Endodermal cell (in vitro differentiated cells): ENCODE measurements at regions not wholly inside any gene's neighbourhood (a gene's known extent, or its start where the extent isn't known, plus 50 kb on each side); places are given as distances from the start of the nearest gene placed in this dataset.

Source experiments
- DNase-seq: peaks from one replicate; pipeline ENCODE4 v3.0.0-alpha.2; 2017
- H3K27ac ChIP-seq: 2 replicates; pipeline ENCODE4 v1.5.1; 2013; ENCODE audit warnings: mild to moderate bottlenecking, low read depth, low read length, moderate library complexity
- H3K27me3 ChIP-seq: 2 replicates; pipeline ENCODE4 v1.6.1; 2013; ENCODE audit warnings: mild to moderate bottlenecking, low read length, moderate library complexity; ENCODE audit not compliant: insufficient read depth, control insufficient read depth, poor library complexity, severe bottlenecking
- H3K36me3 ChIP-seq: 2 replicates; pipeline ENCODE4 v1.7.0; 2013; ENCODE audit warnings: mild to moderate bottlenecking, low read length, moderate library complexity; ENCODE audit not compliant: control insufficient read depth, insufficient read depth
- H3K4me1 ChIP-seq: one replicate; pipeline ENCODE4 v1.7.0; 2013; ENCODE audit warnings: low read length; ENCODE audit not compliant: control insufficient read depth, insufficient read depth
- H3K4me3 ChIP-seq: 2 replicates; pipeline ENCODE4 v1.5.1; 2013; ENCODE audit warnings: mild to moderate bottlenecking, low read length, moderate library complexity
- H3K9ac ChIP-seq: 2 replicates; pipeline ENCODE4 v1.6.1; 2013; ENCODE audit warnings: mild to moderate bottlenecking, low read length, moderate library complexity; ENCODE audit not compliant: poor library complexity, severe bottlenecking; ENCODE audit errors: extremely low read depth
- H3K9me3 ChIP-seq: 2 replicates; pipeline ENCODE4 v1.6.1; 2013; ENCODE audit warnings: mild to moderate bottlenecking, low read length, moderate library complexity; ENCODE audit not compliant: control insufficient read depth
- H3K27ac Mint-ChIP-seq: 2 replicates; pipeline ENCODE4 v1.8.0; 2020; ENCODE audit warnings: mixed read lengths
- H3K27me3 Mint-ChIP-seq: 2 replicates; pipeline ENCODE4 v1.8.0; 2021; ENCODE audit warnings: mild to moderate bottlenecking, mixed read lengths; ENCODE audit not compliant: insufficient read depth
- H3K36me3 Mint-ChIP-seq: 2 replicates; pipeline ENCODE4 v1.8.0; 2020; ENCODE audit warnings: low read depth, mixed read lengths
- H3K4me1 Mint-ChIP-seq: 2 replicates; pipeline ENCODE4 v1.8.0; 2020; ENCODE audit warnings: mixed read lengths
- H3K4me3 Mint-ChIP-seq: 2 replicates; pipeline ENCODE4 v1.8.0; 2020; ENCODE audit warnings: mild to moderate bottlenecking, moderate library complexity, mixed read lengths
- H3K9me3 Mint-ChIP-seq: 2 replicates; pipeline ENCODE4 v1.8.0; 2020; ENCODE audit warnings: mild to moderate bottlenecking, mixed read lengths
- CTCF ChIP-seq: fragments of 200-600 bp; sonication (generic); conservative IDR thresholded peaks from 2 replicates; pipeline ENCODE4 v1.5.0; 2021; ENCODE audit warnings: antibody characterized with exemption, mild to moderate bottlenecking
- WGBS, 2 experiments: methylation state at CpG; one replicate each; pipeline versions ENCODE4 v1.1.5 to v1.1.7; 2013; ENCODE audit warnings: missing lambda C conversion rate in 2 of 2, mixed read lengths in 1 of 2; ENCODE audit not compliant: insufficient coverage in 1 of 2, insufficient read length in 1 of 2; 5-methylcytosine and 5-hydroxymethylcytosine counted together

DNA sequence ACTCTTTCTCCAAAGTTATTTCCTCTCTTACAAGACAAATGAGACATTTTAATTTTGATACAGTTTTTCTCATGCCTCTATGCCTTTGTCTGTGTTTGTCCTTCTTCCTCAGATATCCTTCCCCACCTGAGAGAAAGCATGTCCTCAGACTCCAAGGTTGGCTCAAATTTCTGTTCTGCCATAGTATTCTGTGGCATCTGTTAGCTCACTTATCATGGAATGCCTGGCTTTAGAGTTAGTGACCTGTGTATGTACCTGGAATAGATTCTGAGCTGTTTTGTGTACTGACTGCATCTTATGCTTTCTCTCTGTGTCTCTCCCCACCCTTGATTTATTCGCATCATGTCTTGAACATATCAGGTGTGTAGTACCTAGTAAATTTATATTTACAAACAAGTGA is 90.0 kb downstream of the CENPW start:
- no peaks in the 10 kb centered on the region for H3K27me3 Mint-ChIP-seq
- no peak for DNase-seq
- TF ChIP-seq CTCF, result no peak
- no peaks in the 10 kb centered on the region for H3K4me1 Mint-ChIP-seq
- no peaks in the 10 kb centered on the region for H3K36me3 ChIP-seq
- H3K9me3 ChIP-seq, result no peaks in the 10 kb centered on the region
- 100% methylated on average over 1 of the region's 1 CpG; no CpG with 5 or more reads in 1 of the 2 experiments for WGBS, 2 experiments
- H3K27ac Mint-ChIP-seq, result no peak overlapping the region
- no peaks in the 10 kb centered on the region for H3K9me3 Mint-ChIP-seq
- no peaks in the 10 kb centered on the region for H3K36me3 Mint-ChIP-seq
- H3K27me3 ChIP-seq, result no peaks in the 10 kb centered on the region
- no peak overlapping the region for H3K4me3 ChIP-seq
- no peak overlapping the region for H3K4me3 Mint-ChIP-seq
- H3K4me1 ChIP-seq, result no peaks in the 10 kb centered on the region
- H3K9ac ChIP-seq, result no peak overlapping the region
- H3K27ac ChIP-seq, result no peak overlapping the region

DNA sequence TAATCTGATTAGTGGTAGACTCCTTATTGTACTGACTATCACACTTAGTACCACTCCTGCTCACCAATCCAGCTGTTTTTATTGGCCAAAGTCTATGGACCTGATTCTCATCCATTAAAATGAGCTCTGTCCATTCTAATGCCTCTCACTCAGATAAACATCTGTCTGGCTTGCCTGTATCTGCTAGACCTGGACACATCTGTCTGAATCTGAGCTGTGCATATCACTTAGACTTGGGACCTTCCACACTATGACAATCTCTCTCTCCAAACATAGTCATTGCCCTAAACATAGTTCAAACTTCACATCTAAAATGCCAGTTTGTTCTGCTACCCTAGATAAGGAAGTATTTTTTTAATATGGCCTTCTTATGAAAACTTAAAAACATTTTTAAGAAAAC is 92.6 kb downstream of the CENPW start:
- no peak overlapping the region for H3K27ac Mint-ChIP-seq
- no peaks in the 10 kb centered on the region for H3K36me3 Mint-ChIP-seq
- Histone ChIP-seq H3K36me3 (no peaks in the 10 kb centered on the region), H3K27ac (no peak overlapping the region), H3K4me1 (no peaks in the 10 kb centered on the region), H3K9ac (no peak overlapping the region), H3K27me3 (no peaks in the 10 kb centered on the region), H3K4me3 (no peak overlapping the region), H3K9me3 (no peaks in the 10 kb centered on the region)
- no peak overlapping the region for H3K4me3 Mint-ChIP-seq
- no peak for DNase-seq
- no peaks in the 10 kb centered on the region for H3K4me1 Mint-ChIP-seq
- H3K9me3 Mint-ChIP-seq, result no peaks in the 10 kb centered on the region
- no peak for TF ChIP-seq CTCF
- no peaks in the 10 kb centered on the region for H3K27me3 Mint-ChIP-seq

GRCh38 chr6:126433927-126434326 is 94.0 kb downstream of the CENPW start:
- H3K36me3 Mint-ChIP-seq, result no peaks in the 10 kb centered on the region
- no peaks in the 10 kb centered on the region for H3K9me3 Mint-ChIP-seq
- H3K4me3 Mint-ChIP-seq, result no peak overlapping the region
- no peaks in the 10 kb centered on the region for H3K4me1 Mint-ChIP-seq
- no peaks in the 10 kb centered on the region for H3K27me3 Mint-ChIP-seq
- H3K27ac ChIP-seq, result no peak overlapping the region
- no peaks in the 10 kb centered on the region for H3K4me1 ChIP-seq
- no peak overlapping the region for H3K27ac Mint-ChIP-seq
- H3K36me3 ChIP-seq, result no peaks in the 10 kb centered on the region
- no peaks in the 10 kb centered on the region for H3K9me3 ChIP-seq
- H3K9ac ChIP-seq, result no peak overlapping the region
- no peak for TF ChIP-seq CTCF
- H3K4me3 ChIP-seq, result no peak overlapping the region
- DNase-seq, result no peak
- no peaks in the 10 kb centered on the region for H3K27me3 ChIP-seq
